ENCODE measurements at regions not wholly inside any gene's neighbourhood (a gene's known extent, or its start where the extent isn't known, plus 50 kb on each side); places are given as distances from the start of the nearest gene placed in this dataset.

GRCh38 chr5:57009811-57010210 is 57.9 kb upstream of the MIER3 start:
- no peak overlapping the region for H3K4me3 ChIP-seq (ENCODE audit: low read depth, low read length, poor library complexity, severe bottlenecking)
- no peaks in the 10 kb centered on the region for H3K4me1 ChIP-seq (ENCODE audit: insufficient read depth, low read length, severe bottlenecking)
- no peaks in the 10 kb centered on the region for H3K36me3 ChIP-seq (ENCODE audit: insufficient read depth, low read length)
- H3K27me3 ChIP-seq (ENCODE audit: insufficient read depth, low read length) = no peaks in the 10 kb centered on the region
- no peak overlapping the region for H3K27ac ChIP-seq (ENCODE audit: low read depth, low read length, poor library complexity, severe bottlenecking)
- no peaks in the 10 kb centered on the region for H3K79me2 ChIP-seq (ENCODE audit: insufficient read depth, low read length)
- no peaks in the 10 kb centered on the region for H3K9me3 ChIP-seq (ENCODE audit: low read length)
- no peaks in the 10 kb centered on the region for H3K9me2 ChIP-seq (ENCODE audit: low read depth, low read length)
- TF ChIP-seq CTCF (IDR thresholded peaks at IDR 0.05; ENCODE audit: low read length) (no peak), EZH2 (IDR thresholded peaks at IDR 0.05; ENCODE audit: borderline replicate concordance, low read length) (no peak)
- no peak overlapping the region for H3K4me2 ChIP-seq (ENCODE audit: low read length)
- H3K9ac ChIP-seq (ENCODE audit: low read length) = no peak overlapping the region
- no peaks in the 10 kb centered on the region for H3F3A ChIP-seq (ENCODE audit: insufficient read depth, low read length)
- H4K20me1 ChIP-seq (ENCODE audit: insufficient read depth, low read length) = no peaks in the 10 kb centered on the region
- no peak overlapping the region for H2AFZ ChIP-seq (ENCODE audit: low read length)

GRCh38 chr5:57010786-57011185 is 58.9 kb upstream of the MIER3 start:
- Histone ChIP-seq H3K4me2 (ENCODE audit: low read length) (no peak overlapping the region), H3K4me1 (ENCODE audit: insufficient read depth, low read length, severe bottlenecking) (no peaks in the 10 kb centered on the region), H3F3A (ENCODE audit: insufficient read depth, low read length) (no peaks in the 10 kb centered on the region), H3K9me2 (ENCODE audit: low read depth, low read length) (no peaks in the 10 kb centered on the region), H2AFZ (ENCODE audit: low read length) (no peak overlapping the region), H3K36me3 (ENCODE audit: insufficient read depth, low read length) (no peaks in the 10 kb centered on the region), H4K20me1 (ENCODE audit: insufficient read depth, low read length) (no peaks in the 10 kb centered on the region), H3K9ac (ENCODE audit: low read length) (no peak overlapping the region), H3K27ac (ENCODE audit: low read depth, low read length, poor library complexity, severe bottlenecking) (no peak overlapping the region), H3K79me2 (ENCODE audit: insufficient read depth, low read length) (no peaks in the 10 kb centered on the region), H3K27me3 (ENCODE audit: insufficient read depth, low read length) (no peaks in the 10 kb centered on the region), H3K9me3 (ENCODE audit: low read length) (no peaks in the 10 kb centered on the region), H3K4me3 (ENCODE audit: low read depth, low read length, poor library complexity, severe bottlenecking) (no peak overlapping the region)
- TF ChIP-seq CTCF (IDR thresholded peaks at IDR 0.05; ENCODE audit: low read length) (no peak), EZH2 (IDR thresholded peaks at IDR 0.05; ENCODE audit: borderline replicate concordance, low read length) (no peak)

- no peak overlapping the region for H3K4me2 ChIP-seq (ENCODE audit: low read length)
- H4K20me1 ChIP-seq (ENCODE audit: insufficient read depth, low read length) = no peaks in the 10 kb centered on the region
- H2AFZ ChIP-seq (ENCODE audit: low read length) = no peak overlapping the region
- no peaks in the 10 kb centered on the region for H3K9me2 ChIP-seq (ENCODE audit: low read depth, low read length)
- no peaks in the 10 kb centered on the region for H3K36me3 ChIP-seq (ENCODE audit: insufficient read depth, low read length)
- H3K4me1 ChIP-seq (ENCODE audit: insufficient read depth, low read length, severe bottlenecking) = no peaks in the 10 kb centered on the region
- TF ChIP-seq EZH2 (IDR thresholded peaks at IDR 0.05; ENCODE audit: borderline replicate concordance, low read length) = no peak
- TF ChIP-seq CTCF (IDR thresholded peaks at IDR 0.05; ENCODE audit: low read length) = no peak
- H3K4me3 ChIP-seq (ENCODE audit: low read depth, low read length, poor library complexity, severe bottlenecking) = no peak overlapping the region
- no peaks in the 10 kb centered on the region for H3K27me3 ChIP-seq (ENCODE audit: insufficient read depth, low read length)
- H3K79me2 ChIP-seq (ENCODE audit: insufficient read depth, low read length) = no peaks in the 10 kb centered on the region
- no peak overlapping the region for H3K27ac ChIP-seq (ENCODE audit: low read depth, low read length, poor library complexity, severe bottlenecking)
- no peaks in the 10 kb centered on the region for H3F3A ChIP-seq (ENCODE audit: insufficient read depth, low read length)
- no peaks in the 10 kb centered on the region for H3K9me3 ChIP-seq (ENCODE audit: low read length)
- no peak overlapping the region for H3K9ac ChIP-seq (ENCODE audit: low read length)
These were observed 60.6 kb upstream of the MIER3 start for GRCh38 chr5:57012511-57012910.
